Omental fat pad (tissue), 3 donors: ENCODE measurements at regions not wholly inside any gene's neighbourhood (a gene's known extent, or its start where the extent isn't known, plus 50 kb on each side); places are given as distances from the start of the nearest gene placed in this dataset.

Experiments
- ATAC-seq: fragments of 150-250 bp; one replicate; pipeline ENCODE4 v1.9.1; 2016; ENCODE audit warnings: mild to moderate bottlenecking, moderate library complexity; ENCODE audit not compliant: low FRiP score
- DNase-seq: peaks from one replicate; pipeline ENCODE4 v3.0.0-alpha.2; 2019; ENCODE audit warnings: low spot score
- TF ChIP-seq, protein P1 (sequence below), 3 donors: fragments of 450-650 bp; IDR thresholded peaks; one replicate each; pipeline ENCODE4 v1.5.1; 2016 to 2017; ENCODE audit warnings: antibody characterized with exemption in 3 of 3, mild to moderate bottlenecking in 3 of 3, moderate library complexity in 2 of 3

- DNase-seq (no peak), ATAC-seq (no peak)
- TF ChIP-seq, protein P1, sequence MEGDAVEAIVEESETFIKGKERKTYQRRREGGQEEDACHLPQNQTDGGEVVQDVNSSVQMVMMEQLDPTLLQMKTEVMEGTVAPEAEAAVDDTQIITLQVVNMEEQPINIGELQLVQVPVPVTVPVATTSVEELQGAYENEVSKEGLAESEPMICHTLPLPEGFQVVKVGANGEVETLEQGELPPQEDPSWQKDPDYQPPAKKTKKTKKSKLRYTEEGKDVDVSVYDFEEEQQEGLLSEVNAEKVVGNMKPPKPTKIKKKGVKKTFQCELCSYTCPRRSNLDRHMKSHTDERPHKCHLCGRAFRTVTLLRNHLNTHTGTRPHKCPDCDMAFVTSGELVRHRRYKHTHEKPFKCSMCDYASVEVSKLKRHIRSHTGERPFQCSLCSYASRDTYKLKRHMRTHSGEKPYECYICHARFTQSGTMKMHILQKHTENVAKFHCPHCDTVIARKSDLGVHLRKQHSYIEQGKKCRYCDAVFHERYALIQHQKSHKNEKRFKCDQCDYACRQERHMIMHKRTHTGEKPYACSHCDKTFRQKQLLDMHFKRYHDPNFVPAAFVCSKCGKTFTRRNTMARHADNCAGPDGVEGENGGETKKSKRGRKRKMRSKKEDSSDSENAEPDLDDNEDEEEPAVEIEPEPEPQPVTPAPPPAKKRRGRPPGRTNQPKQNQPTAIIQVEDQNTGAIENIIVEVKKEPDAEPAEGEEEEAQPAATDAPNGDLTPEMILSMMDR (IDR thresholded peaks at IDR 0.05) = no peak
Measured at GRCh38 chr1:194078765-194079164, 892.4 kb upstream of the B3GALT2 start.

- no peak for ATAC-seq
- TF ChIP-seq, protein P1 (IDR thresholded peaks at IDR 0.05) = no peak
- DNase-seq = no peak
Measured at GRCh38 chr1:194076646-194077045, 890.2 kb upstream of the B3GALT2 start.

- TF ChIP-seq, protein P1 (IDR thresholded peaks at IDR 0.05) = no peak
- ATAC-seq (no peak), DNase-seq (no peak)
Measured at GRCh38 chr1:194073833-194074232, 887.4 kb upstream of the B3GALT2 start.

GRCh38 chr1:194071205-194071604 lies 884.8 kb upstream of the B3GALT2 start:
- ATAC-seq (no peak), DNase-seq (no peak)
- TF ChIP-seq, protein P1 (IDR thresholded peaks at IDR 0.05) = no peak

GRCh38 chr1:194069831-194070218 lies 883.4 kb upstream of the B3GALT2 start:
- TF ChIP-seq, protein P1 (IDR thresholded peaks at IDR 0.05) = no peak
- no peak for ATAC-seq

DNA sequence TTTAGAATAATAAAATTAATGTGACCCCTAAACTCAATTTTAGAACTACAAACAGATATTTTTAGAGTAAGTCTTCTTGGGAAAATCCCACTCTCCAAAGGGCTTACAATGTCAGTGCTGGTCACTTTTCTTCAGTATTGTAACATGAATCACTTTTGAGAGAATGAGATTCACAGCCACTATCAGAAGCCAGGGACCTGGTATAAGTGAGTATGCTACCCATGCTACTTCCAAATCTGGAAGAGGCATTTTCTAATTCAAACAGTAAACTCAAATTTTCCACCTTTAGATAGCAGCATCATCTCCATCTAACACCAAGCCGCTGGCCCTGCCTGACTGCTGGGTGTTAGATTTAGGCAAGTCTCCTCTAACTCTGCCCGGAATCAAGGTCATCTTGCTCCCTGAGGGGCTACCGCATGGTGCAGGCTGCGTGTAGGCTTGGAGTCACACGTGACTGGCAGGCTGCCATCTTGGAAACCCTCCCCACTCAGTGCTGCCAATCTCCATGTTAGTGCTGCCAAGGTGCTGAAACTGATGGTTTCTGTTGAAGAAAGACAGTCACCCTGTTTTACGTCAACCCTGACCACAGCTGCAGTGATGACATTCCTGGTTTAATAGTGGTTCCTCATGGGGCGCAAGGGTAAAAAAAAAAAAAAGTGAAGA lies 882.9 kb upstream of the B3GALT2 start:
- ATAC-seq (no peak), DNase-seq (no peak)
- TF ChIP-seq, protein P1 (IDR thresholded peaks at IDR 0.05) = no peak

More at GRCh38 chr1:194069831-194070218, 883.4 kb upstream of the B3GALT2 start:
- DNase-seq = no peak

GRCh38 chr1:194068446-194069167 lies 882.2 kb upstream of the B3GALT2 start:
- no peak for DNase-seq
- TF ChIP-seq, protein P1 (IDR thresholded peaks at IDR 0.05) = no peak
- ATAC-seq = no peak
